HG02938 (cell line): ENCODE measurements at regions not wholly inside any gene's neighbourhood (a gene's known extent, or its start where the extent isn't known, plus 50 kb on each side); places are given as distances from the start of the nearest gene placed in this dataset.
"Not testable (repeated sequence)": the region's sequence is repeated elsewhere in the genome, so short reads cannot be mapped to it uniquely, and the experiment has no call there.

Experiments
- ATAC-seq: cut with Tn5 transposase; IDR thresholded peaks from one replicate; pipeline ENCODE4 v1.9.1; 2021; ENCODE audit warnings: mild to moderate bottlenecking, moderate library complexity; ENCODE audit not compliant: unreplicated experiment

DNA sequence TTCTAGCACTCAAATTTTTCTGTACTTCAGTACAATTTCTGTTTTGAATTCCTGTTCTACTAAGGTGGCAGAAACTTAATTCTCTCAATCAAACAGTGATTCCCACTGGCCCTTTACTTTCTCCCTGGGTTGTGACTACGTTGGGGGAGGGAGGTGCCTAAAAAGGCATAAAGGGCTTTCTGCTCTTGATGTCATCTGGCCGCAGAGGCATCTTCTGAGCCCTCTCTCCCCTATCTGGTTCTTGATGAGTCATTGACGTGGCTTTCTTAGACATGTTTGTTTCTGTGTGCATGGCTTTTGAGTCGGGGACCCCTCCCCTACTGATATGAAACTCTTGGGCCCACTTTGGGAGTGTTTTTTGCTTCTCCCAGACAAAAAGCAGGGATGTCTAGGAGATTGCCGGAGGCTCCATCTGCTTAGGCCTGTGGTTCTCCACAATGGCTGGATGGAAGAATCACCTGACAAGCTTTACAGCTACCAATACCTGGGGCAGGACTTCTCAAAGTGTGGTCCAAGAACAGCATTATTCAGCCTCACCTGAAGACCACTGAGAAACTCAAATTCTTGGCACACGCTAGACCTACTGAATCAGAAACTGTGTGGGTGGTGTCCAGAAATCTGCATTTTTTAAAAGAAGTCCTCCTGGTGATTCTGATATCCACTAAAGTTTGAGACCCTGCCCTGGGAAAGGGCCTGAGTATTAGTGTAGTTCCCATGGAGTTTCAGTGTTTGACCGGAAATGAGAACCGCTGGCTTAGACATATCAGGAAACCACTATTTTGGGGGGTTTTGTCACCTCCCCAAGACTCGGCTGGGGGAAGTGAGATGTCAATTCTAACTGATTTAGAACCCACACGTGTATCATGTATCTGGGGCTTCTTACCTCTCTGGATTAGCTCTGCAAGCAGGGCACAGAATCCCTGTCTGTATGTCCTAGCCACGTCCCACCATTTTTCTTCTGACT is 395.7 kb upstream of the PDE3A start:
- ATAC-seq: no peak

DNA sequence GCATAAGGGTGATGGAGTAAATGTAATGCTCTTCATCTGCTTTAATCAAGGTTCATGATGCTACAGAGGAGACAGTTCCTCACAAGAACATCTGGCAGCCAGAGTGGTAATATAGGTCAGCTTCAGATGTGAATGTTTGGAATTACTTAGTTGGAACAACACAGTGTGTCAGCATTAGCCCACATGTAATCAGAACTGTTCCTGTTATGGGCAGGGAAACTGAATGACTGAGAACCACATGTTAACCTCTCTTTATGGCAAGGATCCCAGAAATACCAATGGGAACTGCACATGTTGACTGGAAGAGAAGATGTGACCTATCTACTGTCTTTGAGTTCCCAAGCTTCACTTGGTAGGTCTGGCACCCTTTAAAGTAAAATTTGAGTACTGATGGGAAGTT is 390.1 kb upstream of the PDE3A start:
- ATAC-seq: no peak

- no peak for ATAC-seq
Observed at GRCh38 chr12:19979584-19979983, 388.8 kb upstream of the PDE3A start.

DNA sequence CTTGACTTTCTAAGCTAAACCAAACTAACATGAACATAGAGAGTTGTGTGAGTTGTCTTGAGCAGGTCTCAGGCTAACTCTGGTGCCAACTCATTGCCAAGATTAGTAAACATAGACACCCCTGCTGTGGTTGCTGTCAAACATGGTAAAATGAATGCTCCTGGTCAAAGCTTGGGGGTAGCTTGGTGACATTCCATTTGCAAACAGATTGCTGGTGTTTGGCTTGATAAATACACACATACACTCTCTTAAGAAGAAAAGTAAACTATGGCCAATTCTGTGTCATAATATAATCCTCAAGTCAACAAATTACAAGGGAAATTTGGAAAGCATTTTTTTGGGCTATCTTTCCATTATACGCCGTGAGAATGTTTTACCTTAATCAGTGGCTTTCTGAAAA is 386.4 kb upstream of the PDE3A start:
- no peak for ATAC-seq

DNA sequence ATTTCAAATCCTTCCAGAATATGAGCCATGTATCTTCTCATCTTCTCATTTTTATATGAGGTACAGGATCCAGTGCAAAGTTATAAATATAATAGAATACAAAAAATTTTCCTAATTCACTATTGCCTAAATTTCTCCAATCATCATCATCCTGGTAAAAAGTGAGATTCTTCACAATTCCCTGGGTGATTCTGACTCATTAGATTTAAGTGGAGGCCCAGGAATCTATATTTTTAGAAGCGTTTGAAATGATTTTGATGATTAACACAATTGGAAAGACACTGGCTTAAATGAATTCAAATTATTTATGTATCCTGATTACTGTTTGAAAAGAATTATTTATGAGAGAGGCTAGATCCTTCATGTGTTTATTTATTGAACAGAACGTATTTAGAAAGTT is 380.3 kb upstream of the PDE3A start:
- ATAC-seq: no peak

DNA sequence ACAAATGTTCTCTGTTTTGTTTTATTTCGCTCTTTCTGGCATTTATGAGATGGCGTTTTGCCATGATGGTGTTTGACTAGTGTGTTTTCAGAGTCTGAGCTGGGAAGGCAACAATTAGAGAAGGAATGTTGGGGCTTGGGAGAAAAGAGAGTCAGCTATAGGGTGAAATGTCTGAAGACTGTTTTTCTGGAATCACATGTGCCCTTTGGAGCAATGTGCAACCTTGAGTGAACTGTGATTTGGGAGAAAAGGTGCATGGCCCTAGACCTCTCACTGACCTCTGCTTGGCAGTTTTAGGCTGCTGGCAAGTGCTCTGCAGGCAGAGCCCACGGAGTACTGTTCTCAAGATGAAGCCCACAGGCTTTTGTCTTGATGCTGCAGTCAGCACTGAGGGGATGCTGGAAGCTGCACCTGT is 379.9 kb upstream of the PDE3A start:
- no peak for ATAC-seq

GRCh38 chr12:19988948-19989347 is 379.4 kb upstream of the PDE3A start:
- no peak for ATAC-seq

DNA sequence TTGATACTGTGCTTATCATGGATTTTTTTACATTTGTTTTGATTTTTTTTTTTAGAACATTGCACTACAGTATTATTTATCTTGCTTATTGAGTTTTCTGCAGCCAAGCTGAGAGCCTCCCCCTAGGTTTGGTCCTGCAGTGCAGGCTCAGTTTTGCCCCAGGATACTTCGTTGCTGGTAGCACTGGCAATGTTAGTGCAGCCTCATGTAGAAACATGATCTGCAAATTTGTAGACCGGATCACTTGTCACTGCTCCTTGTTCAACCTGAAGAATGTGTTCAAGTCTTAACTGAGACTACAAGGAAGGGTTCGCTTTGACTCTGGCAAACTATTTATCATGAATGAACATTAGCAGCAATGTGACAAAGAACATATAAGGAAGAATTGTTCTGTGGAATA is 377.2 kb upstream of the PDE3A start:
- ATAC-seq: no peak

DNA sequence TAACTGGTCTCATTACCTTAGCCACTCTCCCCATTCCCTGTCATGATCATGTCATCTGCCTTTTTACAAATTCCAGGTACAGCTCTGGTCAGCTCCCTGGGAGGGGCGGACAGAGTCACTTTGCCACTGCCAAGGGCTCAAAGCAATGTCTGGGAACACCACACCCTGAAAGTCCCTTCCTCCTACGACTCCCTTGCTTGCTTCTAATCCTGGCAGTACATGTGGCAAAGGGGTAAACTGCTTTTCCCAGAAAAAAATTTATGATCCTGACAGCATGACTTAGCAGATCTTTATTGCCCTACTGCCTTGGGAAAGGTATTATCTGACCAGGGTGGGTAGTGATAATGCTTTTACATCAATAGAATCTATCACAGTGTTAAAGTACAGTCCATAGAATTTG is 376.0 kb upstream of the PDE3A start:
- no peak for ATAC-seq

- no peak for ATAC-seq
Observed at GRCh38 chr12:19994968-19995367, 373.4 kb upstream of the PDE3A start.

- no peak for ATAC-seq
Observed at GRCh38 chr12:19997656-19998400, 370.5 kb upstream of the PDE3A start.

GRCh38 chr12:19998411-19998810 is 369.9 kb upstream of the PDE3A start:
- ATAC-seq: no peak

GRCh38 chr12:19998961-19999804 is 369.2 kb upstream of the PDE3A start:
- no peak for ATAC-seq

- no peak for ATAC-seq
Observed at GRCh38 chr12:19999805-20000138, 368.6 kb upstream of the PDE3A start.

- no peak for ATAC-seq
Observed at GRCh38 chr12:20000229-20000849, 368.0 kb upstream of the PDE3A start.

GRCh38 chr12:20003252-20003651 is 365.1 kb upstream of the PDE3A start:
- ATAC-seq: no peak

DNA sequence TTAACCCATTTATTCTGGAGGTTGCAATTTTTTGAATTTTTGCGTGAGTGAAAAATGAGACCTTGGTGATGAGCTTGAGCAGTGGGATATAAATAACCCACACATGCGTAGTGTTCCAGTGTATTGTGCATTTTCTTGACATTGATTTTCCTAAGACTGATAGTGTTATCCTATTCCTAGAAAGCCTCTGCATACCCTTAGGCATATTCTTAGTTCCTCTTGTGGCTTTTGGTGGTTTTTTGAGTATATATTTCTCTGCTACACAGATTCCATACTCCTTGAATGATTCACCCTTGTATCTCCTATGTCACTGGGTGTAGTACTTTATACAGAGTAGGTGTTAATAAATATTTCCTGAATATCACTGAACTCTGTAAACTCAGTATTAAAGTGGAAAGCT is 363.4 kb upstream of the PDE3A start:
- no peak for ATAC-seq

GRCh38 chr12:20006871-20007730 is 361.2 kb upstream of the PDE3A start:
- no peak for ATAC-seq

GRCh38 chr12:20009965-20010364 is 358.4 kb upstream of the PDE3A start:
- ATAC-seq: not testable (repeated sequence)

- no peak for ATAC-seq
Observed at GRCh38 chr12:20011200-20011599, 357.1 kb upstream of the PDE3A start.
